ENCODE measurements at regions not wholly inside any gene's neighbourhood (a gene's known extent, or its start where the extent isn't known, plus 50 kb on each side); places are given as distances from the start of the nearest gene placed in this dataset.

- no TSS peak for BruUV-seq (replicated peaks)
- ChIA-PET RAD21 (ENCODE audit: unreplicated experiment) (no interaction called here), POLR2A (no interaction called here), CTCF (no interaction called here), SMC1A (ENCODE audit: uncharacterized antibody, unreplicated experiment) (interaction anchor here (1.5 kb wide), 1 partner anchor 108 kb away, joined by 3 read pairs; no protein-coding TSS in a partner anchor)
- no peaks in the 10 kb centered on the region for H3K4me1 ChIP-seq (ENCODE audit: control insufficient read depth, insufficient read depth, low read length)
- no peak for TF ChIP-seq CHD4 (IDR thresholded peaks at IDR 0.05)
- TF ChIP-seq ZZZ3 (IDR thresholded peaks at IDR 0.05; ENCODE audit: control insufficient read depth, insufficient read length, low read depth) = no peak
- TF ChIP-seq MLLT1 (IDR thresholded peaks at IDR 0.05) = no peak
- TF ChIP-seq ZBTB11 (CRISPR knock-in tag; IDR thresholded peaks at IDR 0.05) = no peak
- no peak for TF ChIP-seq POLR2A (IDR thresholded peaks at IDR 0.05; ENCODE audit: low read depth, low read length)
- TF ChIP-seq KDM1A (IDR thresholded peaks at IDR 0.05; ENCODE audit: borderline replicate concordance) = no peak
- no peak for TF ChIP-seq DPF2 (IDR thresholded peaks at IDR 0.05)
- no peaks in the 10 kb centered on the region for H3K79me2 ChIP-seq (ENCODE audit: control insufficient read depth, insufficient read depth, low read length)
- H3K9ac ChIP-seq (ENCODE audit: control insufficient read depth, insufficient read depth, low read length) = no peak overlapping the region
- no peak for ATAC-seq
- no peaks in the 10 kb centered on the region for H3K9me3 ChIP-seq (replicated peaks; ENCODE audit: control insufficient read depth, insufficient read depth, low read length)
- WGBS (ENCODE audit: insufficient coverage, insufficient replicate concordance, low lambda C conversion rate, missing lambda C conversion rate) = 37% methylated on average over 7 of the region's 7 CpGs
- H3K4me3 ChIP-seq = no peak overlapping the region
- H4K20me1 ChIP-seq (ENCODE audit: control insufficient read depth, insufficient read depth) = no peaks in the 10 kb centered on the region
- peaks cover 0 to 2% of the 10 kb centered on the region in 2 experiments; a peak in 3 of 4 replicates for H3K27me3 ChIP-seq (replicated peaks in 1 of 2; ENCODE audit: control insufficient read depth in 2 of 2, insufficient read depth in 2 of 2, low read length in 1 of 2)
- in situ Hi-C loops (cut with MboI) = no loop called here
- H3K36me3 ChIP-seq (ENCODE audit: control insufficient read depth in 2 of 2, insufficient read depth in 2 of 2, low read length in 1 of 2) = no peaks in the 10 kb centered on the region
- H2AFZ ChIP-seq (ENCODE audit: control insufficient read depth, low read depth, low read length) = no peak overlapping the region
- no peak for DNase-seq (ENCODE audit: low read depth, low spot score)
- H3K27ac ChIP-seq (ENCODE audit: control insufficient read depth, insufficient read depth) = no peak overlapping the region
- intact Hi-C loops (cut with micrococcal nuclease; ENCODE audit: unreplicated experiment) = no loop called here
- H3K4me2 ChIP-seq (ENCODE audit: control insufficient read depth, insufficient read depth) = no peak overlapping the region
- FAIRE-seq = no peak
These were observed 334.1 kb downstream of the VPS13C start for GRCh38 chr15:61726166-61726565.
